Head of caudate nucleus (tissue), 42 donors: ENCODE measurements at regions not wholly inside any gene's neighbourhood (a gene's known extent, or its start where the extent isn't known, plus 50 kb on each side); places are given as distances from the start of the nearest gene placed in this dataset.
A peak's percentile ranks its signal among the peaks of the same experiment; 100 is the strongest.
"Not testable (repeated sequence)": the region's sequence is repeated elsewhere in the genome, so short reads cannot be mapped to it uniquely, and the experiment has no call there.

Source experiments
- DNase-seq, 42 donors: peaks; one replicate each; pipeline versions ENCODE4 v3.0.0 to v3.0.0-alpha.2; 2020 to 2021; ENCODE audit warnings: mixed read lengths in 7 of 42
- intact Hi-C: fragments of 100-400 bp; cut with DNase I; formaldehyde crosslinking; loops from one replicate; pipeline ENCODE4 v1.15.0; 2022

DNA sequence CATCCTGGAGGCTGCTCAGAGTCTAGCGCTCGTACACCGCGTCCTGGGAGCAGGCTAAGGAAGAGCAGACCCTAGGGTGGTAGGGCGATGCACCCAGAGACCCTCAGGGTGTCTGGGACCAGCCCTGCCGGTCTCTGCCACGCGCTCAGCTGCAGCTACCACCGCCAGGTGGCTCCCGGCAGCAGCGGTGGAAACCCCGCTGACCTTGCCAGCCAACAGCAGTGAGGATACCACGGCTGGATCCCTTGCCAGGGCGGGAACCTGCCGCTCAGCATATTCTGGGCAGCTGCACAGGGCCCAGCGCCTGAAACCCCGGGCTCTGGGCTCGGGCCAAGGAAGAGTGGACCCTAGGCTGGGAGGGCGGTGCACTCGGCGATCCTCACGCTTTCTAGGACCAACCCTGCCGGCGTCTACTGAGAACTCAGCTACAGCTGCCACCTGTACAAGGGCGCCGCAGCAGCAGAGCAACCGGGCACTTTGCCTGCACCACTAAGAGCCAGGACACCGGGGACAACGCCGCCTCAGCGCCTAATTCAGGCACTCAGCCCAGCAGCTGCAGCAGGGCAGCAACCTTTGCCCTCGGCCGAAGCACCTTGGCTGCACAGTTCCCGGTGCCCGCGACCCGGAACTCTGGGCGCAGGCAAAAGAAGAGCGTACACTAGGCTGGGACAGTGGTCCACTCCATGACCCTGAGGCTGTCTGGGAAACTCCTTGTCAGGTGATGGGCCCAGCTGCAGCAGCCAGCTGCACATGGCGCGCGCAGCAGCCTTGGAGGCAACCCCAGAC lies 80.8 kb downstream of the POTEB2 start:
- peak in 2 of 42 donors; percentile 1 to 16 for DNase-seq
- intact Hi-C loops, result not testable (repeated sequence)

DNA sequence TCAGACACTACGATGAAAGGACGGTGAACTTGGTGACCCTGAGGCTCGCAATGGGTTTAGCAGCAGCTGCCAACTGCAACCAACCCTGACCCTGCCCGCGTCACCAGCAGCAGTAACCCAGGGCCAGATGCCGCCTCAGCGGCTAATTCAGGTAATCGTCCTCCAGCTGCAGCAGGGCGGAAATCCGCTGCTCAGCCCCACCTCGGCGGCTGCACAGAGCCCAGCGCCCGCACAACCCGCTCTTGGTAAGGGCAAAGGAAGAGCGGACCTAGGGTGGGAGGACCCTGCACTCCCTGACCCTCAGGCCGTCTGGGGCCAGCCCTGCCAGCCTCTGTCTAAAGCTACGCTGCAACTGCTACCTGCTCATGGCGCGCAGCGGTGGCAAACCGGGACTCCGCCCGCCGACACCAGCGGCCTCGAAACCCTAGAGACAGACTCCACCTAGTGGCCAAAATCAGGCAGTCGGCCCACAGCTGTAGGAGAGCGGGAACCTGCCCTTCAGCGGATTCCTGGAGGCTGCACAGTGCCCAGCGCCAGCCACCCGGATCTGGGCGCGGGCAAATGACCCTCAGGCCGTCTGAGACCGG lies 82.4 kb downstream of the POTEB2 start:
- intact Hi-C loops, result not testable (repeated sequence)
- peak in 7 of 42 donors; percentile 15 to 57 (median 41) for DNase-seq

DNA sequence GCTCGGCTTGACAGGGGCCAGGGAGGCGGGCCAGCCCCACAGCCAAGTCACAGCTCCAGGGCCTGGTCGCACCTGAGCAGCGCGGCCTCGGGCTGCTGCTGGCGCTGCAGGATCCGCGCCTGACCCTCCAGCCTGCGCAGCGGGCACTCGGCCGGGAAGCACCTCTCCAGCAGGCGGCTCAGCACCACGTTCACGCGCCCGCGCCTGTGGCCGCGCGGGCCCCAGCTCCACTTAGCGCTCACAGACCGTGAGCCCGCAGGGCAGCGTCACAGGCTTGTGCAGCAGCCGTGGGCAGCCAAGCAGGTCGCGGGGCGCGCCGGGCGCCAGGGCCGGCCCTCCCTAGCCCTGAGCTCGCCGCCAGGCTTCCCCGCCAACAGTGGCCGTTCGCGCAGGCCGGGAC lies 90.7 kb downstream of the POTEB2 start:
- intact Hi-C loops, result not testable (repeated sequence)

DNA sequence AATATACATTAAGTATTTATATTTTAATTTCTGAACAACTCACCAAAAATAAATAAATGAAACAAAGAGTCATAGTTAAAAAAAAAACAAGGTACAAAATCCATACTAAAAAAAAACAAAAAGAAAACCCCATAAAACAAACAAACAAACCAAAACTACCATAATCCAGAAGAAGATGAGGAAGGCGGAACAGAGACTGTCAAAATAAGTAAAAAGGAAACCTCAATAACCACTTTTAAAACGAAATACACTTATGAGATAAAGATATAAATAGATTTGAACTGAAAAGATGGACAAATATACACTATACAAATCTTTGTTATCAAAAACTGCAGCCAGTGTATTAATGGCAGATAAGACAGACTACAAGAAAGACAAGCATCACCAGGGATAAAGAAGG lies 98.2 kb downstream of the POTEB2 start:
- DNase-seq, intact Hi-C loops: not testable (repeated sequence)

More for the DNA sequence above, 90.7 kb downstream of the POTEB2 start:
- DNase-seq, result not testable (repeated sequence)

GRCh38 chr15:20762422-20762821 lies 103.7 kb downstream of the POTEB2 start:
- DNase-seq, result peak in 2 of 42 donors; percentile 10 to 22
- intact Hi-C loops, result not testable (repeated sequence)

GRCh38 chr15:20756440-20756839 lies 109.7 kb downstream of the POTEB2 start:
- intact Hi-C loops, DNase-seq: not testable (repeated sequence)

GRCh38 chr15:20755665-20756398 lies 110.3 kb downstream of the POTEB2 start:
- peak in 11 of 42 donors; percentile 2 to 89 (median 41) for DNase-seq
- intact Hi-C loops, result not testable (repeated sequence)

- intact Hi-C loops, DNase-seq: not testable (repeated sequence)
Observed at GRCh38 chr15:20733493-20733892, 132.6 kb downstream of the POTEB2 start.
